Right lobe of liver (tissue), 4 donors: ENCODE measurements at regions not wholly inside any gene's neighbourhood (a gene's known extent, or its start where the extent isn't known, plus 50 kb on each side); places are given as distances from the start of the nearest gene placed in this dataset.

Experiments used
- POLR2A ChIP-seq: fragments of 450-650 bp; IDR thresholded peaks from one replicate; pipeline ENCODE4 v1.6.1; 2017; ENCODE audit warnings: antibody characterized with exemption, mild to moderate bottlenecking
- TF ChIP-seq, protein P1 (sequence below), 4 donors: fragments of 200-600 bp in 3 of 4; fragments of 450-650 bp in 1 of 4; IDR thresholded peaks; one replicate each; pipeline versions ENCODE4 v1.5.1 to v1.8.0; 2016 to 2022; ENCODE audit warnings: antibody characterized with exemption in 4 of 4, mild to moderate bottlenecking in 2 of 4
- donor health status: DM: no; HTN: no; CAD: no.
- donor health status: DM: no; HTN: no; CAD: no.
- donor health status: DM: no; HTN: yes; CAD: no.

DNA sequence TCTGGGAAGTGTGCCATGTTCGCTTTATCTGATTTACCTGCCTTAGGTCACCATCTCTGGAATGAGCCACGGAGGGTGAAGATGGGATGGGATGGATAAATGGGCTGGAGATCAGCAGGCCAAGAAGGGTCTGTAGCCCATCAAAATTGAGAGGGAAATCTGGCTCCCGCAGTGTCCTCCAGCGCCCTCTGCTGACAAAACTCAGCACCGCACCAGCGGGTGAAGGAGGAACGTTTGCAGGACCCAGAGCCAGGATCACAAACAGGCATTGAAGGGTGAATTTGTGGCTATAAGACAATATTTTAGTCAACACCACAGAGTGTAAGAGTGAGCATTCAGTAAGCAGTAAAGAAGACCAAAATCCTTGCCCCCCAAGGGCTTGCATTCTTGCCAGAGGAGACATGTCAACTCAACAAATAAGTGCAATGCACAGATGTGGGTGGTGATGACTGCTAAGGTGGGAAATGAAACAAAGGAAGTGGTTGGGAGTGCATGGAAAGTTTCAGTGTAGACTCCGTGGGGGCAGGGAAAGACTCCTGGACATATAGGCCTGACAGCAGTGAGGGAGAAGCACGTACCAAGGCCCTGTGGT, 124.4 kb downstream of the TENT4A start:
- TF ChIP-seq, protein P1, sequence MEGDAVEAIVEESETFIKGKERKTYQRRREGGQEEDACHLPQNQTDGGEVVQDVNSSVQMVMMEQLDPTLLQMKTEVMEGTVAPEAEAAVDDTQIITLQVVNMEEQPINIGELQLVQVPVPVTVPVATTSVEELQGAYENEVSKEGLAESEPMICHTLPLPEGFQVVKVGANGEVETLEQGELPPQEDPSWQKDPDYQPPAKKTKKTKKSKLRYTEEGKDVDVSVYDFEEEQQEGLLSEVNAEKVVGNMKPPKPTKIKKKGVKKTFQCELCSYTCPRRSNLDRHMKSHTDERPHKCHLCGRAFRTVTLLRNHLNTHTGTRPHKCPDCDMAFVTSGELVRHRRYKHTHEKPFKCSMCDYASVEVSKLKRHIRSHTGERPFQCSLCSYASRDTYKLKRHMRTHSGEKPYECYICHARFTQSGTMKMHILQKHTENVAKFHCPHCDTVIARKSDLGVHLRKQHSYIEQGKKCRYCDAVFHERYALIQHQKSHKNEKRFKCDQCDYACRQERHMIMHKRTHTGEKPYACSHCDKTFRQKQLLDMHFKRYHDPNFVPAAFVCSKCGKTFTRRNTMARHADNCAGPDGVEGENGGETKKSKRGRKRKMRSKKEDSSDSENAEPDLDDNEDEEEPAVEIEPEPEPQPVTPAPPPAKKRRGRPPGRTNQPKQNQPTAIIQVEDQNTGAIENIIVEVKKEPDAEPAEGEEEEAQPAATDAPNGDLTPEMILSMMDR (IDR thresholded peaks at IDR 0.05), result peak; percentile 11 to 42 (median 27)
- no peak for TF ChIP-seq POLR2A
